H1 (cell line): ENCODE measurements at regions not wholly inside any gene's neighbourhood (a gene's known extent, or its start where the extent isn't known, plus 50 kb on each side); places are given as distances from the start of the nearest gene placed in this dataset.

ENCODE experiments used
- CTCF ChIA-PET: fragments of 300-600 bp; sonication (Branson Sonifier 250); formaldehyde crosslinking; loops from one replicate; lab custom pipeline; 2021; ENCODE audit not compliant: partially characterized antibody; lab: Charles Lee
- POLR2A ChIA-PET: fragments of 300-600 bp; sonication (Branson Sonifier 250); formaldehyde crosslinking; loops from one replicate; lab custom pipeline; 2021; ENCODE audit warnings: inconsistent platforms; ENCODE audit not compliant: partially characterized antibody; lab: Charles Lee
- DNase-seq, 2 experiments: peaks; one replicate each; pipeline versions ENCODE4 v3.0.0 to v3.0.0-alpha.2; 2010 to 2022; ENCODE audit warnings: low spot score in 2 of 2, low read depth in 1 of 2, mixed read lengths in 1 of 2
- FAIRE-seq: peaks from 2 replicates; lab custom pipeline; 2011; peaks lifted over from hg19 to GRCh38; lab: Jason Lieb, UNC
- H2AFZ ChIP-seq: 2 replicates; pipeline ENCODE4 v1.8.1; 2012; ENCODE audit warnings: low read length, inconsistent platforms
- H2AK5ac ChIP-seq: 2 replicates; pipeline ENCODE4 v1.6.1; 2013; ENCODE audit warnings: low read depth, low read length
- H2BK120ac ChIP-seq: replicated peaks from 2 replicates; pipeline ENCODE3; 2013; ENCODE audit warnings: low read depth, low read length, inconsistent platforms
- H2BK12ac ChIP-seq: 2 replicates; pipeline ENCODE4 v1.6.1; 2013; ENCODE audit warnings: low read depth, low read length
- H2BK15ac ChIP-seq: 2 replicates; pipeline ENCODE4 v1.6.1; 2013; ENCODE audit warnings: low read length
- H2BK20ac ChIP-seq: 2 replicates; pipeline ENCODE4 v1.6.1; 2013; ENCODE audit warnings: low read length
- H2BK5ac ChIP-seq: 2 replicates; pipeline ENCODE4 v1.6.1; 2013; ENCODE audit warnings: low read depth, low read length
- H3K14ac ChIP-seq: 2 replicates; pipeline ENCODE4 v1.6.1; 2013; ENCODE audit warnings: inconsistent platforms; ENCODE audit not compliant: insufficient read length
- H3K18ac ChIP-seq: 2 replicates; pipeline ENCODE4 v1.6.1; 2013; ENCODE audit warnings: low read length; ENCODE audit errors: extremely low read depth
- H3K23ac ChIP-seq: 2 replicates; pipeline ENCODE4 v1.6.1; 2013; ENCODE audit warnings: inconsistent platforms; ENCODE audit not compliant: insufficient read length
- H3K23me2 ChIP-seq: 2 replicates; pipeline ENCODE4 v1.6.1; 2013; ENCODE audit warnings: low read depth, low read length
- H3K27ac ChIP-seq: 2 replicates; pipeline ENCODE4 v1.6.1; 2011; ENCODE audit warnings: low read depth, low read length, inconsistent platforms
- H3K27me3 ChIP-seq, 4 experiments: replicated peaks in 1 of 4; 1 replicate in 1 of 4; 2 replicates in 3 of 4; pipeline versions ENCODE4 v1.6.1 to v1.8.1; 2011 to 2013; ENCODE audit warnings: low read length in 3 of 4, mild to moderate bottlenecking in 3 of 4, inconsistent platforms in 2 of 4, mixed read lengths in 2 of 4, moderate library complexity in 1 of 4; ENCODE audit not compliant: control insufficient read depth in 3 of 4, insufficient read depth in 3 of 4; ENCODE audit errors: extremely low read depth in 1 of 4
- H3K36me3 ChIP-seq, 4 experiments: 2 replicates each; pipeline versions ENCODE4 v1.6.1 to v1.8.1; 2011 to 2013; ENCODE audit warnings: mild to moderate bottlenecking in 4 of 4, low read length in 3 of 4, moderate library complexity in 2 of 4, control low read depth in 1 of 4, inconsistent platforms in 1 of 4; ENCODE audit not compliant: insufficient read depth in 4 of 4, control insufficient read depth in 2 of 4
- H3K4ac ChIP-seq: replicated peaks from 2 replicates; pipeline ENCODE3; 2013; ENCODE audit warnings: low read length, low read depth, mixed read lengths, inconsistent platforms; ENCODE audit not compliant: insufficient read length
- H3K4me1 ChIP-seq, 4 experiments: replicated peaks in 1 of 4; 1 replicate in 1 of 4; 2 replicates in 3 of 4; pipeline versions ENCODE4 v1.6.1 to v1.8.1; 2011 to 2013; ENCODE audit warnings: low read length in 3 of 4, inconsistent platforms in 2 of 4, mixed read lengths in 1 of 4; ENCODE audit not compliant: insufficient read depth in 4 of 4, control insufficient read depth in 3 of 4
- H3K4me2 ChIP-seq, 2 experiments: 2 replicates each; pipeline versions ENCODE4 v1.6.1 to v1.8.1; 2011 to 2013; ENCODE audit warnings: low read depth in 2 of 2, low read length in 2 of 2, control low read depth in 1 of 2, inconsistent platforms in 1 of 2, mild to moderate bottlenecking in 1 of 2; ENCODE audit not compliant: insufficient read depth in 1 of 2
- H3K4me3 ChIP-seq, 4 experiments: fragments of 200-600, 300-600 bp in 1 of 4; sonication (generic), shearing (Covaris generic), sonication (Bioruptor Twin) in 1 of 4; 2 replicates each; pipeline versions ENCODE4 v1.5.1 to v1.8.1; 2011 to 2016; ENCODE audit warnings: low read length in 4 of 4, low read depth in 3 of 4, control low read depth in 2 of 4, inconsistent platforms in 2 of 4, mild to moderate bottlenecking in 2 of 4, mixed read lengths in 1 of 4, moderate library complexity in 1 of 4; ENCODE audit not compliant: insufficient read depth in 2 of 4; ENCODE audit errors: extremely low read depth in 1 of 4
- H3K56ac ChIP-seq: replicated peaks from 2 replicates; pipeline ENCODE3; 2013; ENCODE audit warnings: low read depth, mild to moderate bottlenecking, mixed read lengths, low read length, inconsistent platforms; ENCODE audit not compliant: insufficient read length
- H3K79me1 ChIP-seq: 2 replicates; pipeline ENCODE4 v1.6.1; 2013; ENCODE audit warnings: low read depth, low read length, control low read depth
- H3K79me2 ChIP-seq, 2 experiments: 2 replicates each; pipeline versions ENCODE4 v1.6.1 to v1.8.1; 2012 to 2013; ENCODE audit warnings: low read length in 2 of 2, mild to moderate bottlenecking in 2 of 2, inconsistent platforms in 1 of 2; ENCODE audit not compliant: insufficient read depth in 2 of 2, control insufficient read depth in 1 of 2
- H3K9ac ChIP-seq, 4 experiments: replicated peaks in 1 of 4; 1 replicate in 1 of 4; 2 replicates in 3 of 4; pipeline versions ENCODE4 v1.6.1 to v1.8.1; 2011 to 2013; ENCODE audit warnings: low read depth in 3 of 4, low read length in 3 of 4, control low read depth in 2 of 4, mild to moderate bottlenecking in 2 of 4, moderate library complexity in 2 of 4, inconsistent platforms in 1 of 4; ENCODE audit errors: extremely low read depth in 1 of 4
- H3K9me3 ChIP-seq, 2 experiments: 2 replicates each; pipeline versions ENCODE4 v1.6.1 to v1.8.1; 2012 to 2013; ENCODE audit warnings: mild to moderate bottlenecking in 2 of 2, moderate library complexity in 2 of 2, control low read depth in 1 of 2, inconsistent platforms in 1 of 2, low read depth in 1 of 2, low read length in 1 of 2, mixed read lengths in 1 of 2; ENCODE audit not compliant: insufficient read depth in 2 of 2
- H4K20me1 ChIP-seq, 2 experiments: replicated peaks in 1 of 2; 2 replicates each; pipeline versions ENCODE3 to v1.8.1; 2011 to 2013; ENCODE audit warnings: inconsistent platforms in 2 of 2, low read length in 2 of 2, mild to moderate bottlenecking in 1 of 2; ENCODE audit not compliant: insufficient read depth in 2 of 2, control insufficient read depth in 1 of 2
- H4K5ac ChIP-seq: 2 replicates; pipeline ENCODE4 v1.6.1; 2013; ENCODE audit warnings: low read length, low read depth, mixed read lengths, inconsistent platforms; ENCODE audit not compliant: insufficient read length
- H4K8ac ChIP-seq: 2 replicates; pipeline ENCODE4 v1.8.0; 2013; ENCODE audit warnings: mild to moderate bottlenecking, moderate library complexity, low read length, inconsistent platforms; ENCODE audit not compliant: insufficient read depth; ENCODE audit errors: extremely low read depth
- H4K91ac ChIP-seq: replicated peaks from 2 replicates; pipeline ENCODE3; 2013; ENCODE audit warnings: low read length, mixed read lengths, inconsistent platforms; ENCODE audit not compliant: insufficient read length
- ASH2L ChIP-seq: fragments of 200-600, 300-600 bp; sonication (generic); IDR thresholded peaks from one replicate; pipeline ENCODE4 v1.7.1; 2017; ENCODE audit warnings: low read length
- CEBPB ChIP-seq: IDR thresholded peaks from 2 replicates; pipeline ENCODE4 v1.6.1; 2012; ENCODE audit warnings: low read depth, low read length
- CHD1 ChIP-seq: IDR thresholded peaks from 2 replicates; pipeline ENCODE4 v1.6.1; 2012; ENCODE audit warnings: low read depth, low read length, improper control_type of control experiment
- FOSL1 ChIP-seq: IDR thresholded peaks from 2 replicates; pipeline ENCODE4 v1.6.1; 2011; ENCODE audit warnings: mild to moderate bottlenecking, low read depth, low read length, moderate library complexity; ENCODE audit not compliant: insufficient read depth
- GTF2F1 ChIP-seq: IDR thresholded peaks from 2 replicates; pipeline ENCODE4 v1.6.1; 2012; ENCODE audit warnings: low read depth, low read length, improper control_type of control experiment, borderline replicate concordance
- HDAC6 ChIP-seq: IDR thresholded peaks from one replicate; pipeline ENCODE4 v1.7.1; 2012; ENCODE audit warnings: low read depth, mild to moderate bottlenecking, inconsistent platforms, low read length, moderate library complexity
- NRF1 ChIP-seq: IDR thresholded peaks from 2 replicates; pipeline ENCODE4 v1.6.1; 2011; ENCODE audit warnings: mild to moderate bottlenecking, low read depth, low read length, improper control_type of control experiment
- SP1 ChIP-seq: IDR thresholded peaks from 2 replicates; pipeline ENCODE4 v1.6.1; 2011; ENCODE audit warnings: low read depth, low read length
- TBP ChIP-seq: IDR thresholded peaks from 2 replicates; pipeline ENCODE4 v1.6.1; 2011; ENCODE audit warnings: low read depth, low read length, improper control_type of control experiment

DNA sequence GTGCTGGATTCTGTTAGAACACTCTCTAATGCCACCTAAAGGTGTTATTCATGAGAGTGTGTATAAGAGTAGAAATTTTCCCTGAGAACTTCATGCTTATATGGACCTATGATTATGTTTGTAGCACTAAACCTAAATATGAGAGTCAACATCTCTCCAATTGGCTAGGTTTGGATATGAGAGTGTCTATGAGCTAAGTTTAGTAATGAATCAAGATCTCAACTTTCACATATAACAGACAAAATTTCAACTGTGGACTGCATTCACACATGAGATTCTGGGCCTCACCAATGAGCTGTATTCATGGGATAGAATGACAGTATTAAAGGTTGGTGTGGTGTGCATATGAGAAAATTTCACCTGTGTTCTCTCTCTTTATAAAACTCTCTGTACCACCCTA lies 242.6 kb downstream of the RPS4Y2 start:
- Histone ChIP-seq H3K14ac (no peak overlapping the region), H3K4me1 (no peaks in the 10 kb centered on the region), H3K27ac (no peak overlapping the region), H3K9me3 (peaks cover 10 to 69% of the 10 kb centered on the region in 2 experiments; a peak in 1 of 4 replicates), H3K27me3 (no peaks in the 10 kb centered on the region), H3K79me1 (no peaks in the 10 kb centered on the region), H3K4me2 (no peak overlapping the region), H3K56ac (no peak overlapping the region), H3K4me3 (no peak overlapping the region), H2BK20ac (no peak overlapping the region), H3K36me3 (no peaks in the 10 kb centered on the region), H3K9ac (no peak overlapping the region), H2BK120ac (no peak overlapping the region), H2BK5ac (no peak overlapping the region), H2AFZ (no peak overlapping the region), H3K23me2 (no peaks in the 10 kb centered on the region), H4K20me1 (no peaks in the 10 kb centered on the region), H2BK15ac (no peak overlapping the region), H3K23ac (no peak overlapping the region), H3K79me2 (no peaks in the 10 kb centered on the region), H2BK12ac (no peak overlapping the region), H3K18ac (no peak overlapping the region), H4K5ac (no peak overlapping the region), H4K91ac (no peak overlapping the region), H2AK5ac (no peak overlapping the region), H4K8ac (no peak overlapping the region), H3K4ac (no peak overlapping the region)
- no peak for TF ChIP-seq HDAC6
- TF ChIP-seq FOSL1, result no peak
- TF ChIP-seq SP1, result no peak
- TF ChIP-seq GTF2F1, result no peak
- no peak for TF ChIP-seq CHD1
- TF ChIP-seq NRF1, result no peak
- TF ChIP-seq CEBPB, result no peak
- TF ChIP-seq TBP, result no peak
- no peak for TF ChIP-seq ASH2L
- no peak for FAIRE-seq
- no peak for DNase-seq
- POLR2A ChIA-PET, result no interaction called here
- CTCF ChIA-PET, result no interaction called here
